ENCODE measurements at regions not wholly inside any gene's neighbourhood (a gene's known extent, or its start where the extent isn't known, plus 50 kb on each side); places are given as distances from the start of the nearest gene placed in this dataset.
"Not testable (repeated sequence)": the region's sequence is repeated elsewhere in the genome, so short reads cannot be mapped to it uniquely, and the experiment has no call there.

DNA sequence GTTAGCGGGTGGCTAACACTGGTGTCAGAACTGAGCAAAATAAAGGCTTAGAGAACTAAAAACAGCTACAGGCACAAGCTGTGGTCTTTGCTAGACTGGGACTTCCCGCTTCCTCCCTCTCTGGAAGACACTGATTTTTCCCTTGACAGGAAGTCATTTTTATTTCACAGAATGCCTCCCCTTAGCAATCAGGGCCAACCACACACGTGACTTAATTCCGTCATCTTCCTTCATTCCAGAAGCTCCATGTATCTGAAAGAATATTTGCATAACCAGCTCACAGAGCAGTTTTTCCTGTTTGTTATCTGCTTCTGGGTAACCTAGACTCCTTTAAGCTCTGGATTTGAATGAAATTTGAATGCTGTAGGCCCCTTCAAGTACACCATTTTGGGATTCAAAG is 327.5 kb upstream of the FRG1 start:
- peaks cover 1% of the 10 kb centered on the region for H3K27me3 Mint-ChIP-seq (ENCODE audit: unreplicated experiment)
- TF ChIP-seq, protein P1, sequence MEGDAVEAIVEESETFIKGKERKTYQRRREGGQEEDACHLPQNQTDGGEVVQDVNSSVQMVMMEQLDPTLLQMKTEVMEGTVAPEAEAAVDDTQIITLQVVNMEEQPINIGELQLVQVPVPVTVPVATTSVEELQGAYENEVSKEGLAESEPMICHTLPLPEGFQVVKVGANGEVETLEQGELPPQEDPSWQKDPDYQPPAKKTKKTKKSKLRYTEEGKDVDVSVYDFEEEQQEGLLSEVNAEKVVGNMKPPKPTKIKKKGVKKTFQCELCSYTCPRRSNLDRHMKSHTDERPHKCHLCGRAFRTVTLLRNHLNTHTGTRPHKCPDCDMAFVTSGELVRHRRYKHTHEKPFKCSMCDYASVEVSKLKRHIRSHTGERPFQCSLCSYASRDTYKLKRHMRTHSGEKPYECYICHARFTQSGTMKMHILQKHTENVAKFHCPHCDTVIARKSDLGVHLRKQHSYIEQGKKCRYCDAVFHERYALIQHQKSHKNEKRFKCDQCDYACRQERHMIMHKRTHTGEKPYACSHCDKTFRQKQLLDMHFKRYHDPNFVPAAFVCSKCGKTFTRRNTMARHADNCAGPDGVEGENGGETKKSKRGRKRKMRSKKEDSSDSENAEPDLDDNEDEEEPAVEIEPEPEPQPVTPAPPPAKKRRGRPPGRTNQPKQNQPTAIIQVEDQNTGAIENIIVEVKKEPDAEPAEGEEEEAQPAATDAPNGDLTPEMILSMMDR (IDR thresholded peaks at IDR 0.05; ENCODE audit: partially characterized antibody, unreplicated experiment) = no peak
- H3K36me3 Mint-ChIP-seq (ENCODE audit: unreplicated experiment) = peaks cover 9% of the 10 kb centered on the region
- no peaks in the 10 kb centered on the region for H3K4me1 Mint-ChIP-seq (ENCODE audit: low read depth, unreplicated experiment)
- H3K4me3 Mint-ChIP-seq (ENCODE audit: unreplicated experiment) = no peak overlapping the region
- H3K9me3 Mint-ChIP-seq (ENCODE audit: unreplicated experiment) = peaks cover 3% of the 10 kb centered on the region
- DNase-seq = no peak
- no peak overlapping the region for H3K27ac Mint-ChIP-seq (ENCODE audit: unreplicated experiment)

DNA sequence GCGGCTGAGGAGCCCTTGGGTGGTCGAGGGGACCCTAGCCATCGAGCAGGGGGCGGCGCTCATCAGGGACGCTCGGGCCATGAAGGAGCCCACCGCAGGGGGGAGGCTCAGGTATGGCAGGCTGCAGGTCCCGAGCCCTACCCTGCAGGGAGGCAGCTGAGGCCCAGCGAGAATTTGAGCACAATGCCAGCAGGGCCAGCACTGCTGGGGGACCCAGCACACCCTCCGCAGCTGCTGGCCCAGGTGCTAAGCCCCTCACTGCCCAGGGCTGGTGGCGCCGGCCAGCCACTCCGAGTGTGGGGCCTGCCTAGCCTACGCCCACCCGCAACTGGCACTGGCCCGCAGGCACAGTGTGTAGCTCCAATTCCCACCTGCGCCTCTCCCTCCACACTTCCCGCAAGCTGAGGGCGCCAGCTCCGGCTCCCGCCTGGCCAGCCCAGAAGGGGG is 325.4 kb upstream of the FRG1 start:
- TF ChIP-seq, protein P1 (IDR thresholded peaks at IDR 0.05; ENCODE audit: partially characterized antibody, unreplicated experiment) = no peak
- Mint-ChIP-seq H3K27me3 (ENCODE audit: unreplicated experiment) (peaks cover 1% of the 10 kb centered on the region), H3K36me3 (ENCODE audit: unreplicated experiment) (peaks cover 9% of the 10 kb centered on the region), H3K9me3 (ENCODE audit: unreplicated experiment) (peaks cover 2% of the 10 kb centered on the region), H3K4me1 (ENCODE audit: low read depth, unreplicated experiment) (no peaks in the 10 kb centered on the region), H3K27ac (ENCODE audit: unreplicated experiment) (no peak overlapping the region), H3K4me3 (ENCODE audit: unreplicated experiment) (no peak overlapping the region)
- no peak for DNase-seq

DNA sequence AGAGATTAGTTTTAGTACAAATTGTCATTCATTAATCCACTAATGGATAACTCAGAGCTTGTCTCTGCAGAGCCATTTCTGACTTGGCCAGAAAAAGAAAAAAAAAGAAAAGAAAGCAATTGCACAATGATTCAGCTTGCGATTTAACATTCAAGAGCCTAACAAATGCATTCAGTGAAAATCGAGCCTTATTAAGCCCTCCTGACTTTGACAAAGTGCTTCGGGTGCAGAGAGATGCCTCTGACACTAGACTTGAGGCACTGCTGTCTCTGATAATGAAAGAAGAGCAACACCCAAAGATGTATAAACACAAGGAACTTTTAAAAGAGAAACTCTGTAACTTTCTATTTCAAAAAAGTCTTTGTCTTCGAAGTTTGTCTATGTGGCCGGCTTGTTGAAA is 322.9 kb upstream of the FRG1 start:
- H3K9me3 Mint-ChIP-seq (ENCODE audit: unreplicated experiment); H3K36me3 Mint-ChIP-seq (ENCODE audit: unreplicated experiment); DNase-seq; H3K27me3 Mint-ChIP-seq (ENCODE audit: unreplicated experiment); H3K4me1 Mint-ChIP-seq (ENCODE audit: low read depth, unreplicated experiment); H3K27ac Mint-ChIP-seq (ENCODE audit: unreplicated experiment); H3K4me3 Mint-ChIP-seq (ENCODE audit: unreplicated experiment): not testable (repeated sequence)

DNA sequence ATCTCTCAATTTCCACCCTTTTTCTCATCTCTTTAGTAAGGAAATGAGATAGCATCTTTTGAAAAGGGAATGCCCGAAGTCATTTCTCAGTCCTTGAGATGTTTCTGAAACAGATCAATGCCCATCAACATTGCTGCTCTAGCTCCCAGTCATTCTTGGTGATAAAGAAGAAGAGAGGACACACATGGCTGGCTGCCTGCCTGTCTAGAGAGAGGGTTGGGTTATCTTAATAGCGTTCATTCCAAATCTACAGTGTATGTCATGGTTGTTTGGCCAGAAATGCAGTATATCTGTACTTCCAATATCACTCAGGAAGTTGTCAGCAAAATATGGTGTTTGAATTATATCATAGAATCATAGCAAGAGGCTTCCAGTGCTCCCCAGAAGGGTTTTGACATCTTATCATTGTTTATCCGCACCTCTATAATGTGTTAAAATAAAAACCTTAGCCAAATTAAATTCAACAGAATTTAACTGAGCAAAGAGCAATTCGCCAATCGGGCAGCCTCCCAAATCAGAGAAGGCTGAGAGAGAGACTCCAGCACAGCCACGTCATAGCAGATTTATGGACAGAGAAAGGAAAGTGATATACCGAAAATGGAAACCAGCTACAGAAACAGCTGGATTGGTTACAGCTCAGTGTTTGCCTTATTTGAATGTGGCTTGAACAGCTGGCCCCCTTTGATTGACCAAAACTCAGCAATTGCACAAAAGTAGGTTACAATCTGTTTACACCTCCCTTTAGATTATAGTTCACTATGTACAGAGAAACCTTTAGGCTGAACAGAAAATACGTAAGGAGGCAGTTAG is 321.0 kb upstream of the FRG1 start:
- not testable (repeated sequence) for H3K9me3 Mint-ChIP-seq (ENCODE audit: unreplicated experiment); H3K4me3 Mint-ChIP-seq (ENCODE audit: unreplicated experiment); DNase-seq; H3K4me1 Mint-ChIP-seq (ENCODE audit: low read depth, unreplicated experiment); H3K36me3 Mint-ChIP-seq (ENCODE audit: unreplicated experiment); H3K27ac Mint-ChIP-seq (ENCODE audit: unreplicated experiment); H3K27me3 Mint-ChIP-seq (ENCODE audit: unreplicated experiment)

DNA sequence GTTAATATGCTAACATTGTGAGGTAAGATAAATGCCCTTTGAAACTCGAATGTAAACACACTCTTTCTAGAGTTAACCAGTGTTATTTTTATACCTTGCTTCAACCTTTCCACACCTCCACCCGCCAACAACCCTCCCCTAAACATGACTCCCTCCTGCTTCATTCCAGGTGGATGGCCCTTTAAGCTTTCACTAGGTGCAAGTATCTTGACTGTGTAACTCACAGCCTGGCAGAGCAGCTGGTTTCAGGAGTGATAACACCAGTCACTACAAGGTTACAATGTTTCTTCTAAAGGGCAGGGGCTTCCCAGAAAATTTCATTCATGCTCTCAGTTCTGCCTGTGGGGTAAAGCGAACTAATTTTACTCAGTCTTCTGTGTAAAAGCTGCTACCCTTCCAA is 318.1 kb upstream of the FRG1 start:
- not testable (repeated sequence) for DNase-seq; H3K4me3 Mint-ChIP-seq (ENCODE audit: unreplicated experiment); H3K4me1 Mint-ChIP-seq (ENCODE audit: low read depth, unreplicated experiment); H3K9me3 Mint-ChIP-seq (ENCODE audit: unreplicated experiment); H3K27ac Mint-ChIP-seq (ENCODE audit: unreplicated experiment); H3K36me3 Mint-ChIP-seq (ENCODE audit: unreplicated experiment); H3K27me3 Mint-ChIP-seq (ENCODE audit: unreplicated experiment)

DNA sequence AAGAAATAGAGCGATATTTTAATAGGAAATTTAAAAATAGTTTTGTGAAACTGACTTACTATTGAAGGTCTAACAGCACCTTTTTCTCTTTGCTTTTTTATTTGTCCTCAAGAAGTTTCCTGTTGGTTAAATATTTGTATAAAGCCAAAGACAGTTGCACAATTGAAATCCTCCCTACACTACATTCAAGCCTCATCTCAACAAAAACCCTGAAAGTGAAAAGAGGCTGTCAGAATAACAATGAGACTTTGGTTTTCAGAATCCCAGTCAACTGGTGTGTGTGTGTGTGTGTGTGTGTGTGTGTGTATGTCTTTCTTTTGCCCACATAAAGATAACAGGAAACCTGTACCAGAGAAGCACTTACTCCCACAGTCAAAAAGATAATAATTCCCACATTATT is 313.6 kb upstream of the FRG1 start:
- DNase-seq; H3K36me3 Mint-ChIP-seq (ENCODE audit: unreplicated experiment); H3K27ac Mint-ChIP-seq (ENCODE audit: unreplicated experiment): not testable (repeated sequence)

DNA sequence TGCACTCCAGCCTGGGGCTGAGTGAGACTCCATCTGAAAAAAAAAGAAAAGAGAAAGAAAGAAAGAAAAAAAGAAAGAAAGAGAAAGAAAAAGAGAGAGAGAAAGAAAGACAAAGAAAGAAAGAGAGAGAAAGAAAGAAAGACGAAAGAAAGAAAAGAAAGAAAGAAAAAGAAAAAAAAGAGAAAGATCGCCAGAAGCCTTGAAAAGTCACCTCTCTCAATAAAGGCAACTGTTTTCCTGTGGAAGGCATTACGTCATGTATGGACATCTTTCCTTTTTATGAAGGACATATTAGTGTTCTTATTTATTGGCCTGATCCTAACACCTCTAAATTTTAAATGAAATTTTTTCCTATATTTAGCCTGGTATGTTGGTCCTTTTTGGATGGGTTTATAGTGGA is 310.9 kb upstream of the FRG1 start:
- H3K36me3 Mint-ChIP-seq (ENCODE audit: unreplicated experiment) = not testable (repeated sequence)

More for the DNA sequence above, 313.6 kb upstream of the FRG1 start:
- H3K9me3 Mint-ChIP-seq (ENCODE audit: unreplicated experiment); H3K4me3 Mint-ChIP-seq (ENCODE audit: unreplicated experiment); H3K27me3 Mint-ChIP-seq (ENCODE audit: unreplicated experiment); H3K4me1 Mint-ChIP-seq (ENCODE audit: low read depth, unreplicated experiment): not testable (repeated sequence)

DNA sequence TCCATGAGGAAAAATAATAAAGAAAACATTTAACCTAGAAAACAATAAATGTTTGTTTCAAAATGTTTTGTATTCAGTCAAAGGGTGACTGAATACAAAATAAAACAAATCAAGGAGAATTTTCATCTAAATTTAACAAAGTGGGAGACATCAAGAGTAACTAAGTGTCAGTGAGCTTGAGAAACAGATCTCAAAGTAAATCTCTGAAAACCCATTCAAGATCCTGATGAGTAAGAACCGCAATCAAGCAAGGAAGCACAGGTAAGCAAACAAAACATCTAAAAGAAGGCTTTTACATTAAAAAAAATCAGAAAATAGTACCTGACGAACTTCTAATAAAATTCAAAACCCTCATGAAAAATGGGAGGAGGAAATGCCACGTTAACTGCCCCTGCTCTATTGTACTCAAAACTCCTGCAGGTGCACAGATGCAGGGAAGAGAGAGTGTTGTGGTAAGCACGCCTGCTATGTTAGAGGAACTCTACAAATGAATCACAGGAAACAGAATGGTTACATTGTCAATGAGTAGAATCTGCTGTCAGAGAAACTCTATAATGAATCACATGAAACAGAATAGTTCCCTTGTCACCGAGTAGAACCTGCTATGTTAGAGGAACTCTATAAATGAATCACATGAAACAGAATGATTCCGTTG is 309.6 kb upstream of the FRG1 start:
- not testable (repeated sequence) for H3K27ac Mint-ChIP-seq (ENCODE audit: unreplicated experiment); DNase-seq; H3K27me3 Mint-ChIP-seq (ENCODE audit: unreplicated experiment); H3K9me3 Mint-ChIP-seq (ENCODE audit: unreplicated experiment); H3K4me1 Mint-ChIP-seq (ENCODE audit: low read depth, unreplicated experiment); H3K4me3 Mint-ChIP-seq (ENCODE audit: unreplicated experiment); H3K36me3 Mint-ChIP-seq (ENCODE audit: unreplicated experiment)

More for the DNA sequence above, 310.9 kb upstream of the FRG1 start:
- H3K4me3 Mint-ChIP-seq (ENCODE audit: unreplicated experiment); H3K4me1 Mint-ChIP-seq (ENCODE audit: low read depth, unreplicated experiment); H3K27ac Mint-ChIP-seq (ENCODE audit: unreplicated experiment); H3K9me3 Mint-ChIP-seq (ENCODE audit: unreplicated experiment); DNase-seq; H3K27me3 Mint-ChIP-seq (ENCODE audit: unreplicated experiment): not testable (repeated sequence)

DNA sequence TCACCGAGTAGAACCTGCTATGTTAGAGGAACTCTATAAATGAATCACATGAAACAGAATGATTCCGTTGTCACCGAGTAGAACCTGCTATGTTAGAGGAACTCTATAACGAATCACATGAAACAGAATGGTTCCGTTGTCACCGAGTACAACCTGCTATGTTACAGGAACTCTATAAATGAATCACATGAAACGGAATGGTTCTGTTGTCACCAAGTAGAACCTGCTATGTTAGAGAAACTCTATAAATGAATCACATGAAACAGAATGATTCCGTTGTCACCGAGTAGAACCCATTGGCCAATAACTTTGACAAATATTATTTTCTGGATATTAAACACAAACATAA is 309.1 kb upstream of the FRG1 start:
- H3K27ac Mint-ChIP-seq (ENCODE audit: unreplicated experiment); H3K36me3 Mint-ChIP-seq (ENCODE audit: unreplicated experiment); DNase-seq; H3K4me3 Mint-ChIP-seq (ENCODE audit: unreplicated experiment); H3K9me3 Mint-ChIP-seq (ENCODE audit: unreplicated experiment); H3K27me3 Mint-ChIP-seq (ENCODE audit: unreplicated experiment); H3K4me1 Mint-ChIP-seq (ENCODE audit: low read depth, unreplicated experiment): not testable (repeated sequence)

DNA sequence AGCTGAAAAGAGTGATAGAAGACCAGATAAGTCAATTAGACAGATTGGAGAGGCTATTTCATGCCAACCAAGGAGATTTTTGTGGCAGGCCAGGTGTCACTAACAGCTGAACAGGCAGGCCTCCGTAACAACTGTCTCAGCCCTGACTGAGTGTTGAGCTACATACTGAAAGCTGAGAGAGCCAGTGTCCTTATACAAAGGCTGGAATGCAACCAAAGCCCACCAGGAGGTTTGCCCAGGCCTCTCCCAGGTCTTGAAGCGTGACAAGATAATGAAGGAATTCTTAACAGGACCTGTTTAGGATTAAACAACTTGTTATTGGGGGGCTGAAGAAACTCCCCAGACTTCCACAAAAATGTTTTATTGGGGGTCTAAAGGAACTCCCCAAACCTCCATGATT is 290.2 kb upstream of the FRG1 start:
- H3K27me3 Mint-ChIP-seq (ENCODE audit: unreplicated experiment); H3K27ac Mint-ChIP-seq (ENCODE audit: unreplicated experiment); H3K4me1 Mint-ChIP-seq (ENCODE audit: low read depth, unreplicated experiment); H3K4me3 Mint-ChIP-seq (ENCODE audit: unreplicated experiment); H3K9me3 Mint-ChIP-seq (ENCODE audit: unreplicated experiment); DNase-seq; H3K36me3 Mint-ChIP-seq (ENCODE audit: unreplicated experiment): not testable (repeated sequence)

Data from glutamatergic neuron (in vitro differentiated cells).